ENCODE measurements at regions not wholly inside any gene's neighbourhood (a gene's known extent, or its start where the extent isn't known, plus 50 kb on each side); places are given as distances from the start of the nearest gene placed in this dataset.

DNA sequence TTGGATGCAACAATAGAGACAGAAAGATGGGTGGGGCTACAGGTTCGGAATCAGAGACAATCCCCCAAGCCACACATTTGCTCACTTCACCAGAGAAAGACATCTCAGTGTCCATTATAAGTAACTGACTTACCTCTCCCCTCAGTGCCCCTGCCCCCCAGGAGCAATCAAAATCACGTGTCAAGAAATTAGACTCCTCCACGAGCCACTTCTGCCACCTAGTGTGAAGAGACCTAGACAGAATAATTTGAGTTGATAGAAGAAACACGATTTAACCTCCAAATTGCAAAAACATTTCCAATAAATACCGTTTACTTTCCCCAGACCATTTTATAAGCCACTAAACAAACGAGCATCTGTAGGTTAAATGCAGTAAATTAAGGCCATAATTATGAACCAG is 123.2 kb downstream of the SLC30A10 start:
- H3K27ac ChIP-seq (ENCODE audit: insufficient read length, low read depth, low read length): no peak overlapping the region
- H3K27me3 ChIP-seq (ENCODE audit: insufficient read depth, low read length): no peaks in the 10 kb centered on the region
- TF ChIP-seq, protein P1, sequence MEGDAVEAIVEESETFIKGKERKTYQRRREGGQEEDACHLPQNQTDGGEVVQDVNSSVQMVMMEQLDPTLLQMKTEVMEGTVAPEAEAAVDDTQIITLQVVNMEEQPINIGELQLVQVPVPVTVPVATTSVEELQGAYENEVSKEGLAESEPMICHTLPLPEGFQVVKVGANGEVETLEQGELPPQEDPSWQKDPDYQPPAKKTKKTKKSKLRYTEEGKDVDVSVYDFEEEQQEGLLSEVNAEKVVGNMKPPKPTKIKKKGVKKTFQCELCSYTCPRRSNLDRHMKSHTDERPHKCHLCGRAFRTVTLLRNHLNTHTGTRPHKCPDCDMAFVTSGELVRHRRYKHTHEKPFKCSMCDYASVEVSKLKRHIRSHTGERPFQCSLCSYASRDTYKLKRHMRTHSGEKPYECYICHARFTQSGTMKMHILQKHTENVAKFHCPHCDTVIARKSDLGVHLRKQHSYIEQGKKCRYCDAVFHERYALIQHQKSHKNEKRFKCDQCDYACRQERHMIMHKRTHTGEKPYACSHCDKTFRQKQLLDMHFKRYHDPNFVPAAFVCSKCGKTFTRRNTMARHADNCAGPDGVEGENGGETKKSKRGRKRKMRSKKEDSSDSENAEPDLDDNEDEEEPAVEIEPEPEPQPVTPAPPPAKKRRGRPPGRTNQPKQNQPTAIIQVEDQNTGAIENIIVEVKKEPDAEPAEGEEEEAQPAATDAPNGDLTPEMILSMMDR (conservative IDR thresholded peaks at IDR 0.05): no peak
- H4K5ac ChIP-seq (ENCODE audit: insufficient read length, low read depth, low read length): no peak overlapping the region
- no peaks in the 10 kb centered on the region for H3K9me3 ChIP-seq (ENCODE audit: control insufficient read depth, low read depth, low read length)
- H3K18ac ChIP-seq (ENCODE audit: insufficient read length, low read depth, low read length): no peak overlapping the region
- H3T11ph ChIP-seq (ENCODE audit: low read length): no peak overlapping the region
- H3K79me2 ChIP-seq (ENCODE audit: insufficient read depth, low read length): no peaks in the 10 kb centered on the region
- no peak overlapping the region for H2AK5ac ChIP-seq (ENCODE audit: insufficient read length, low read length)
- Mint-ChIP-seq H3K4me1 (peaks cover 0 to 5% of the 10 kb centered on the region in 2 experiments; a peak in 1 of 4 replicates), H3K36me3 (ENCODE audit: insufficient read depth in 1 of 3, low read depth in 3 of 3) (no peaks in the 10 kb centered on the region), H3K27ac (no peak overlapping the region), H3K4me3 (no peak overlapping the region), H3K9me3 (no peaks in the 10 kb centered on the region), H3K27me3 (ENCODE audit: low read depth) (no peaks in the 10 kb centered on the region)
- H3K14ac ChIP-seq (ENCODE audit: insufficient read depth, low read length): no peak overlapping the region
- H3K23ac ChIP-seq (ENCODE audit: insufficient read length, low read depth, low read length): no peak overlapping the region
- WGBS (ENCODE audit: extremely low coverage, insufficient read length, low lambda C conversion rate): no CpG with 5 or more reads among the region's 6 CpGs
- no peak overlapping the region for H2BK12ac ChIP-seq (ENCODE audit: insufficient read length, low read depth, low read length)
- H3K9ac ChIP-seq (ENCODE audit: extremely low read depth, insufficient read length, low read length): no peak overlapping the region
- no peaks in the 10 kb centered on the region for H3K4me1 ChIP-seq (ENCODE audit: insufficient read depth, low read length)
- H2BK20ac ChIP-seq (ENCODE audit: low read depth, low read length, poor library complexity, severe bottlenecking): no peak overlapping the region
- H3K79me1 ChIP-seq (ENCODE audit: insufficient read depth, low read depth, low read length, poor library complexity, severe bottlenecking): no peaks in the 10 kb centered on the region
- no peak overlapping the region for H3K56ac ChIP-seq (ENCODE audit: insufficient read length, low read depth, low read length)
- H2BK120ac ChIP-seq (ENCODE audit: low read depth, low read length, poor library complexity, severe bottlenecking): no peak overlapping the region
- H3K23me2 ChIP-seq (ENCODE audit: insufficient read length, low read depth, low read length, poor library complexity, severe bottlenecking): no peaks in the 10 kb centered on the region
- no peak for DNase-seq
- H3K4me2 ChIP-seq (ENCODE audit: insufficient read depth, insufficient read length, low read length): no peak overlapping the region
- no peak overlapping the region for H4K8ac ChIP-seq (replicated peaks; ENCODE audit: insufficient read length, low read depth, low read length)
- H2BK5ac ChIP-seq (ENCODE audit: insufficient read length, low read length): no peak overlapping the region
- H3K4ac ChIP-seq (ENCODE audit: low read depth, low read length): no peak overlapping the region
- no peak overlapping the region for H4K91ac ChIP-seq (ENCODE audit: insufficient read length, low read depth, low read length)
- H4K20me1 ChIP-seq (ENCODE audit: control insufficient read depth, insufficient read depth, insufficient read length): no peaks in the 10 kb centered on the region
- no peak overlapping the region for H2AFZ ChIP-seq (ENCODE audit: low read length)
- H2BK15ac ChIP-seq (ENCODE audit: low read depth, low read length): no peak overlapping the region

Measured in H9 (cell line).